Effector memory CD4-positive, alpha-beta T cell (primary cell): ENCODE measurements at regions not wholly inside any gene's neighbourhood (a gene's known extent, or its start where the extent isn't known, plus 50 kb on each side); places are given as distances from the start of the nearest gene placed in this dataset.

Experiments
- DNase-seq, 3 donors: peaks; one replicate each; pipeline ENCODE4 v3.0.0-alpha.2; 2020
- H3K27ac ChIP-seq: 2 replicates; pipeline ENCODE4 v1.7.0; 2013; ENCODE audit warnings: mild to moderate bottlenecking, low read length, moderate library complexity; ENCODE audit not compliant: insufficient read depth, poor library complexity, severe bottlenecking
- H3K27me3 ChIP-seq: replicated peaks from 2 replicates; pipeline ENCODE4 v1.7.0; 2013; ENCODE audit warnings: mild to moderate bottlenecking, low read length; ENCODE audit not compliant: insufficient read depth, control insufficient read depth, poor library complexity, severe bottlenecking
- H3K36me3 ChIP-seq: 2 replicates; pipeline ENCODE4 v1.7.0; 2013; ENCODE audit warnings: mild to moderate bottlenecking, low read length, moderate library complexity; ENCODE audit not compliant: control insufficient read depth, insufficient read depth
- H3K4me1 ChIP-seq: 2 replicates; pipeline ENCODE4 v1.7.0; 2013; ENCODE audit warnings: low read length, mild to moderate bottlenecking; ENCODE audit not compliant: control insufficient read depth, insufficient read depth, poor library complexity, severe bottlenecking
- H3K4me3 ChIP-seq: 2 replicates; pipeline ENCODE4 v1.7.0; 2013; ENCODE audit warnings: low read length, low read depth, mild to moderate bottlenecking; ENCODE audit not compliant: insufficient read depth, poor library complexity, severe bottlenecking
- H3K9me3 ChIP-seq: 2 replicates; pipeline ENCODE4 v1.7.0; 2013; ENCODE audit warnings: mild to moderate bottlenecking, low read length, moderate library complexity; ENCODE audit not compliant: control insufficient read depth

DNA sequence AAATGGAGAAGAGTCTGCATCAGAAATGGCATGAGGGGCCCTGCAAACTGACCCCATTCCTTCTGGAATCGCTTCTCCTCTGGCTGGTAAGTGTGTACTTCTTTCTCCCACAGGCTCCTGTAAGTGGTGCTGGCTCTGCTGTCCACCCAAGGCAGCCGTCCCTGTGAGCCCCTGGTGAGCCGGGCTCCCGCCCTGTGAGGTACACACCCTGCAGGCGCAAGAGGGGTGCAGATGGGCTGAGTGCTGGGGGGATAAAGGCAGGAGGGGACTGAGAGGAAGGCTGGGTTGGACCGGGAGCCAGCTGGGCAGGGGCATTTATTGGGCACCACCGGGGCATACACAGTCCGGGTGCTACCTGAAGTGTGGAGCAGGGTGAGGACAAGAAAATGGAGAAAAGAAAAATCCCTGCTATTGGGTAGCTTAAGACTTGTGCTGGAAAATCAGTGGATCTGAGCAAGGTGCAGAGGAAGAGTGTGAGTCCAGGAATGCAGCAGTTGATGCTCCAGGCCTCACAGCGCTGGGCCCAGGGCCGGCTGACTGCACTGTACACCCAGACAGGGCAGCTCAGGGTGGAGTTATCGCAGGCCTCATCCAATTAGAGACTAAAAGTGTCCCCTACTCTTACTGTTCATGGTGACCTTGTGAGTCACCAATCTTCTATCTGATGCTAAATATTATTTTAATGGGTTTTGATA, 455.1 kb upstream of the B3GAT1 start:
- Histone ChIP-seq H3K36me3 (no peaks in the 10 kb centered on the region), H3K9me3 (no peaks in the 10 kb centered on the region), H3K4me1 (no peaks in the 10 kb centered on the region), H3K4me3 (no peak overlapping the region), H3K27ac (no peak overlapping the region), H3K27me3 (no peaks in the 10 kb centered on the region)
- DNase-seq = no peak

DNA sequence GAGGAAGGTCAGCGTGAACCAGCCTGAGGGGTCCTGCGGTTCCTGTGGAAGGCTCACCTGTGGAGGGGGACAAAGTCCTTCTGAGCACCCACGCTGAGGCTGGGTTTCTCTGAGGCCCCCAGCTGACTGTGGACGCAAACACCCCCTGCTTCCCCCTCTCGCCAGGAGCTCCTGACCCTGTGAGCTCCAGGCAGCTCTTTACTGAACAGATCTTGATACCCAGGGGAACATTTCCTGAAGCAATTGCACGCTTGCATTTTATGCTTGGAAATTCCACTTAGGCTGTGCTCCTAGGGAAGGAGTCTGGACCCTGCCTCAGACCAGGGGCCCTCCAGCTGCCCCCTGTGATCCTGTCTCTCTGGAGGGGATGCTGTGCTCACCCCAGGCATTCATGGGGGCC, 454.2 kb upstream of the B3GAT1 start:
- no peak for DNase-seq
- Histone ChIP-seq H3K27ac (no peak overlapping the region), H3K4me3 (no peak overlapping the region), H3K27me3 (no peaks in the 10 kb centered on the region), H3K9me3 (no peaks in the 10 kb centered on the region), H3K36me3 (no peaks in the 10 kb centered on the region), H3K4me1 (no peaks in the 10 kb centered on the region)

DNA sequence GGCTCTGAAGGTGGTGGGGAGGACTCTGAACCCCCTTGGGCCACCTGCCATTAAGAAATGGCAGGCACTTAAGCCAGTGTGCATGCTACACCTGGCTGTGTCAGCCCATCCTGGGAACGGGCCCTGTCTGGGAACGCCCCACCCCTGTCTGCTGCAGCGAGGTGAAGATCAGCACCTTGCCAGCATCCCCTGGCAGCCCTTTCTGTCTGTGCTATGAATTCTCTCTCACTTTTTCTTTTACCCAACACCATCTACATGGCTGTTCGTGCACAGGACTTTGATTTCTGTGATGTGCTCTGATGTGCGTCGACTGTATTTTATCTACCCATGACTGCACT, 452.9 kb upstream of the B3GAT1 start:
- H3K4me1 ChIP-seq = no peaks in the 10 kb centered on the region
- no peaks in the 10 kb centered on the region for H3K27me3 ChIP-seq
- H3K27ac ChIP-seq = no peak overlapping the region
- H3K4me3 ChIP-seq = no peak overlapping the region
- no peak for DNase-seq
- H3K36me3 ChIP-seq = no peaks in the 10 kb centered on the region
- H3K9me3 ChIP-seq = no peaks in the 10 kb centered on the region

DNA sequence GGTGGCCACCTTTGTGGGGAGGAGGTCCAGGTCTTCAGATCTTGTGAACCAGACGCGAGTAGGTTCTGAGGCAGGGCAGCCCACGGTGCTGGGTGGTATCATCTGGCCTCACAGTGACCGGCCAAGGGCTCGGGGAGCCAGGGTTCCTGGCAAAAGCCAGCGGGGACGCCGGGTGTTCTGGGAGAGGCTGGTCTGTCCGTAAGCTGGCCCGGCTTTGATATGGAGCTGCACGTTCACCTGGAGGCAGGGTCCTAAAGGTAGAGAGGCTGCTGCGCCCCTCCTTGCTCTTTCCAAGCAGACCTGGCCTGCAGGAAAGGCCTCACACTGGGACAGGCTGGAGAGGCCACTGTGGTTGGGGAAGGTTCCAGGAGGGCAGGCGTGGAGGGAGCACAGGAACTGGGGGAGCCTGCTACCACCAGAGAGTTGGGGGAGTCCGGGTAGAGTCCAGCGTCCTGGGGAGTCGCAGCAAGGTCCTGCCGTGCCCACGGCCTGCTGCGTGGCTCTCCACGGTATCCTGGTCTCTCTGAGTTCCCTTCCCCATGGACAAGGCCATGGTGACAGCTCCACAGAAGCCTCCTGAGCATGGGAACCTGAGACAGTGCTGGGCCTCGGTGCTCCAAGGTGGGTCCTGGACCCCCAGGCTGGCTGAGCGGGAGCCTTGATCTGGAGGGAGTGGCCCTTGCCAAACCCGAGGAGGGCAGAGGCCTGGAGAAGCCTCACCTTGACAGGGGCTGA, 452.4 kb upstream of the B3GAT1 start:
- H3K27me3 ChIP-seq = no peaks in the 10 kb centered on the region
- H3K9me3 ChIP-seq = no peaks in the 10 kb centered on the region
- no peaks in the 10 kb centered on the region for H3K36me3 ChIP-seq
- H3K4me3 ChIP-seq = no peak overlapping the region
- H3K27ac ChIP-seq = no peak overlapping the region
- no peaks in the 10 kb centered on the region for H3K4me1 ChIP-seq
- no peak for DNase-seq

DNA sequence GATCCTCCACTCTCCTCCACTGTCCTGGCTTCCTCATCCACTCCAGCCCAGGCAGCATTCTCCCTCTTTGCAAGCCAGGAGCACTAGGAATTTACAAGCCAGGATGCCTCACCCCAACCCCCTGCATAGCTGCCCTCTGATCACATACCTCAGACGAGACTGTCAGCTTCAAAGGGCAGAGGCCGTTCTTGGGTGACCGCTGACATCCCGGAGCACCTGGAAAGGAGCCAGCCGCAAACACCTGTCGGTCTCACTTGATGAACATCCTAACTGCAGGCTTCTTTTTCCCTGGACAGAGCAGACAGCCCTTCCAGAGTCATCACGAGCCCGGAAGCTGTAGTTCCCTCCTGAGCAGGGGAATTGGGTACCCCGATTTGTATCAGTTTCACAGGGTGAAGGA, 451.3 kb upstream of the B3GAT1 start:
- no peaks in the 10 kb centered on the region for H3K9me3 ChIP-seq
- H3K4me3 ChIP-seq = no peak overlapping the region
- no peaks in the 10 kb centered on the region for H3K4me1 ChIP-seq
- DNase-seq = no peak
- H3K27ac ChIP-seq = no peak overlapping the region
- H3K36me3 ChIP-seq = no peaks in the 10 kb centered on the region
- H3K27me3 ChIP-seq = no peaks in the 10 kb centered on the region

DNA sequence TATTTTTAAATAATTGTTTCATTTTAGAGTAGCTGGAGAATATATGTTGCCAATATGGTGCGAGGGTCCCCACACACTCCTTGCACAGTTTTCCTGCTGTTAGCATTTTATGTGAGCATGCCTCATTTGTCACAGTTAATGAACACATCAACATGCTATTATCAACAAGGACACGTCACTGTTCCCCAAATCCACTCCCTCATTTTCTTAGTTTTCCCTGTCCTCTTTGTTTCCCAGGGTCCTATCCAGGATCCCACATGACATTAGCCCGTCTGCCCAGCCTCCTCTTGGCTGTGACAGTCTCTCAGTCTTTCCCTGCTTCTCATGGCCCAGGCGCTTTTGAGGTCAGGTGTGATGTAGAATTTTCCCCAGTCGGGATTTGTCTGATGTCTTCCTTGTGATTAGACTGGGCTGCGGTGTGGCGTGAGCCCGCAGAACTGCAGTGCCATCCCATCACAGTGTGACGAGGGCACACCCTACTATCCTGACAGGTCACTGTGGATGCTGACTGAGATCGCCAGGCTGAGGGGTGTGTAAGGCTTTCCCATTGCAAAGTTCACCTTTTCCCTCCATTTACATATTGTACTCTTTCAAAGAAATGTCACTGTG, 450.6 kb upstream of the B3GAT1 start:
- no peak overlapping the region for H3K27ac ChIP-seq

DNA sequence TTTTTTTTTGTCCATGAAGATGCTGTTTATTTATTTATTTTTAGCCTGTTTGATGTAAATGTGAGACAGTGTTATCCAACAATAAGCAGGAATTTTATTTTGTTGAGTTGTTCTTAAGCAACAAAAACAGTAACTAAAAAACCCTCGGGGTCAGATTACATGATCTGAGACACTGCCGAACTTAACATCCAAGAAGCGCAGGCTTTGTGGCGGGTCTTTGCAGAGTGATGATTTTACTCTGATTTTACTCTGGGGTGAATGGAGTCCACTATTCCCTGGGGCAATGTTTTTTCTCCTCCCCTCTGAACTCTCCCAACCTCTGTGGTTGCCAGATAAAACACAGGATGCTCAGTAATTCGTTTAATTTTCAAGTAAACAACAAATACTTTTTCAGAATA, 450.1 kb upstream of the B3GAT1 start:
- no peaks in the 10 kb centered on the region for H3K9me3 ChIP-seq
- H3K27ac ChIP-seq = no peak overlapping the region
- H3K4me3 ChIP-seq = no peak overlapping the region
- no peak for DNase-seq
- no peaks in the 10 kb centered on the region for H3K27me3 ChIP-seq
- no peaks in the 10 kb centered on the region for H3K4me1 ChIP-seq
- no peaks in the 10 kb centered on the region for H3K36me3 ChIP-seq

More for the DNA sequence above, 450.6 kb upstream of the B3GAT1 start:
- Histone ChIP-seq H3K36me3 (no peaks in the 10 kb centered on the region), H3K4me3 (no peak overlapping the region), H3K27me3 (no peaks in the 10 kb centered on the region), H3K4me1 (no peaks in the 10 kb centered on the region), H3K9me3 (no peaks in the 10 kb centered on the region)
- DNase-seq = no peak

DNA sequence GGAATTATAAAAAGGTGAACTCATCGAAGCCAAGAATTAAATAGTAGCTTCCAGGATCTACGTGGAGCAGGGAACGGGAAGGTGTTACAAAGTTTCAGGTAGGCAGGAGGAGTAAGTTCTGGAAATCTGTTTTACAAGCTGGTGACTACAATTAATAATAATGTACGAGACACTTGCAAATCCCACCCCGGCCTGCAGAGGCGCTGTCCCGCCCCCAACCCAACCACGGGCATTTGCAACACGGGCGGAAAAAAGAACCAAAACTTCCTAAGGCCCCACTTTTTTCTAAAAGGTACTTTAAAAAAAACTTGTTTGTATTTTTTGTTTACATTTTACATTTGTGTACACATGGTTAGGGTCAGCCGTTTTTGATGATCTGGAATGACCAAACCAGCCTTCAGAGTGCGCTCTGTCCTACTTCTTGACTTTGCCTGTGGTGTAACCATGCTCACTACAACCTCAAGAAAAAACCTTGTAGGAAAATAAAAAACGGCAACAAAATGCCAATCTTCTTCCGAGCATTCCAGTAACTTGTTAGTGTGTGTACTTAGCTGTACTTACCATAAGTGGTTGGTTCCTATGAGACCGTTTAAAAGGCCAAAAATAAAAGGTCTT, 449.6 kb upstream of the B3GAT1 start:
- Histone ChIP-seq H3K27ac (no peak overlapping the region), H3K4me3 (no peak overlapping the region), H3K4me1 (no peaks in the 10 kb centered on the region), H3K27me3 (no peaks in the 10 kb centered on the region), H3K36me3 (no peaks in the 10 kb centered on the region), H3K9me3 (no peaks in the 10 kb centered on the region)
- DNase-seq = no peak

DNA sequence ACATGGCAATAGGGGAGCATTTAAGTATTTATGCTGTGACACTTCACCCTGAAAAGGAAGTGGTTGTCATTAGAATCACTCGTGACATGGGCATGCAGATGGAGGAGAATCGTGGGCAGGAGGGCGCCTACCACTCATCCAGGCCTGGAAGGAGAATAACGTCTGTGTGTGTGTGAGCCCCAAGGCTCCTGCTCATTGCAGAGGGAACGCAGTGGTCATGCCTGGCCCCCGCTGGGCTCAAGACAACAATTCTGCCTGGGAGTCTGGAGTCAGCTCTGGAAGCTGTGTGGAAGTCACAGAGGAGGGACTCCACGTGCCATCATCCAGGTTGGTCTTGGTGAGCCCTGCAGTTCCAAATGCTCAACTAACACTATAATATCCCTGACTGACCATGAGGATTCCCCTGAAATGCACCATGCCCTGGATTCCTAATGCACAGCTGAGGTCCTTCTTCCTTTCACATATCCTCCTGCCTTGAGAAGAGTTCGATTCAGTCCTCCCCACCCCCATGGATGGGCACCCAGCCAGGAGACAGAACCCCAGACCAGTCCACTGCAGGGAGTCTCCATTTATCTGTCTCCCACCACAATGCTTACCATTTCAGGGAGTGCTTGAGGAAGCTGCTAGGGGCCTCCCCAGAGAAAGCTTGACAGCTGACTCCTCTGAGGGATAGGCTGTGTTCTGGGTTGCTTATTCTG, 446.9 kb upstream of the B3GAT1 start:
- Histone ChIP-seq H3K36me3 (no peaks in the 10 kb centered on the region), H3K9me3 (no peaks in the 10 kb centered on the region), H3K27me3 (no peaks in the 10 kb centered on the region), H3K27ac (no peak overlapping the region), H3K4me3 (no peak overlapping the region), H3K4me1 (no peaks in the 10 kb centered on the region)
- no peak for DNase-seq
